ENCODE measurements at regions not wholly inside any gene's neighbourhood (a gene's known extent, or its start where the extent isn't known, plus 50 kb on each side); places are given as distances from the start of the nearest gene placed in this dataset.

- TF ChIP-seq POLR2AphosphoS5 (IDR thresholded peaks at IDR 0.05; ENCODE audit: low read depth, low read length) = no peak
- TF ChIP-seq, protein P1, sequence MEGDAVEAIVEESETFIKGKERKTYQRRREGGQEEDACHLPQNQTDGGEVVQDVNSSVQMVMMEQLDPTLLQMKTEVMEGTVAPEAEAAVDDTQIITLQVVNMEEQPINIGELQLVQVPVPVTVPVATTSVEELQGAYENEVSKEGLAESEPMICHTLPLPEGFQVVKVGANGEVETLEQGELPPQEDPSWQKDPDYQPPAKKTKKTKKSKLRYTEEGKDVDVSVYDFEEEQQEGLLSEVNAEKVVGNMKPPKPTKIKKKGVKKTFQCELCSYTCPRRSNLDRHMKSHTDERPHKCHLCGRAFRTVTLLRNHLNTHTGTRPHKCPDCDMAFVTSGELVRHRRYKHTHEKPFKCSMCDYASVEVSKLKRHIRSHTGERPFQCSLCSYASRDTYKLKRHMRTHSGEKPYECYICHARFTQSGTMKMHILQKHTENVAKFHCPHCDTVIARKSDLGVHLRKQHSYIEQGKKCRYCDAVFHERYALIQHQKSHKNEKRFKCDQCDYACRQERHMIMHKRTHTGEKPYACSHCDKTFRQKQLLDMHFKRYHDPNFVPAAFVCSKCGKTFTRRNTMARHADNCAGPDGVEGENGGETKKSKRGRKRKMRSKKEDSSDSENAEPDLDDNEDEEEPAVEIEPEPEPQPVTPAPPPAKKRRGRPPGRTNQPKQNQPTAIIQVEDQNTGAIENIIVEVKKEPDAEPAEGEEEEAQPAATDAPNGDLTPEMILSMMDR (IDR thresholded peaks at IDR 0.05) = no peak
- TF ChIP-seq MXI1 (IDR thresholded peaks at IDR 0.05; ENCODE audit: low read depth, low read length) = no peak
- TF ChIP-seq USF2 (IDR thresholded peaks at IDR 0.05; ENCODE audit: borderline replicate concordance, low read depth, low read length) = no peak
- no peak for TF ChIP-seq MAX (IDR thresholded peaks at IDR 0.05; ENCODE audit: low read depth)
- no peak for TF ChIP-seq FOXM1 (IDR thresholded peaks at IDR 0.05; ENCODE audit: low read depth)
- no peak for TF ChIP-seq REST (IDR thresholded peaks at IDR 0.05; ENCODE audit: low read depth, low read length)
- TF ChIP-seq SMC3 (IDR thresholded peaks at IDR 0.05; ENCODE audit: low read depth, low read length) = no peak
- TF ChIP-seq RAD21 (IDR thresholded peaks at IDR 0.05; ENCODE audit: low read length) = no peak
- no peak for TF ChIP-seq RCOR1 (IDR thresholded peaks at IDR 0.05; ENCODE audit: low read length)
- no peak for TF ChIP-seq RXRA (IDR thresholded peaks at IDR 0.05; ENCODE audit: borderline replicate concordance, low read depth)
- TF ChIP-seq EZH2phosphoT487 (IDR thresholded peaks at IDR 0.05; ENCODE audit: borderline replicate concordance, low read depth) = no peak
- TF ChIP-seq TCF12 (IDR thresholded peaks at IDR 0.05) = no peak
- TF ChIP-seq JUND (IDR thresholded peaks at IDR 0.05) = no peak
Observed at GRCh38 chr13:36599641-36600040, 74.2 kb upstream of the SERTM1 start.

Measured in SK-N-SH (cell line).